Cardiac muscle cell (in vitro differentiated cells and primary cell): ENCODE measurements at regions not wholly inside any gene's neighbourhood (a gene's known extent, or its start where the extent isn't known, plus 50 kb on each side); places are given as distances from the start of the nearest gene placed in this dataset.

Source experiments
- DNase-seq, 2 donors: peaks; one replicate each; pipeline versions ENCODE4 v3.0.0 to v3.0.0-alpha.2; 2010 to 2017; ENCODE audit warnings: low read depth in 1 of 2, low spot score in 1 of 2
- H3K27ac ChIP-seq: fragments of 200-600 bp; sonication (generic); 2 replicates; pipeline ENCODE4 v1.5.1; 2016
- H3K27me3 ChIP-seq: fragments of 200-600 bp; sonication (generic); 2 replicates; pipeline ENCODE4 v1.6.0; 2016; ENCODE audit warnings: control low read depth
- H3K36me3 ChIP-seq: fragments of 200-600 bp; sonication (generic); 2 replicates; pipeline ENCODE4 v1.5.1; 2016; ENCODE audit warnings: control low read depth
- H3K4me1 ChIP-seq: fragments of 200-600 bp; sonication (generic); 2 replicates; pipeline ENCODE4 v1.8.1; 2017; ENCODE audit warnings: low read depth, mild to moderate bottlenecking, mixed run types
- H3K4me3 ChIP-seq: fragments of 200-600 bp; sonication (generic); 2 replicates; pipeline ENCODE4 v1.5.1; 2016; ENCODE audit warnings: mild to moderate bottlenecking
- H3K9me3 ChIP-seq: fragments of 200-600 bp; sonication (generic); 2 replicates; pipeline ENCODE4 v1.5.1; 2017; ENCODE audit warnings: low read depth, mild to moderate bottlenecking, control low read depth
- CTCF ChIP-seq: IDR thresholded peaks from 2 replicates; pipeline ENCODE4 v1.5.1; 2012; ENCODE audit warnings: low read depth, mild to moderate bottlenecking, low read length

GRCh38 chr2:30374380-30374779 lies 72.7 kb upstream of the LCLAT1 start:
- Histone ChIP-seq H3K4me1 (peaks cover 10% of the 10 kb centered on the region), H3K4me3 (no peak overlapping the region), H3K27me3 (no peaks in the 10 kb centered on the region), H3K36me3 (no peaks in the 10 kb centered on the region), H3K9me3 (no peaks in the 10 kb centered on the region), H3K27ac (no peak overlapping the region)
- TF ChIP-seq CTCF: no peak
- no peak for DNase-seq

GRCh38 chr2:30375915-30376314 lies 71.1 kb upstream of the LCLAT1 start:
- no peaks in the 10 kb centered on the region for H3K27me3 ChIP-seq
- no peaks in the 10 kb centered on the region for H3K36me3 ChIP-seq
- H3K9me3 ChIP-seq: no peaks in the 10 kb centered on the region
- DNase-seq: no peak
- H3K4me1 ChIP-seq: peaks cover 6% of the 10 kb centered on the region
- no peak overlapping the region for H3K4me3 ChIP-seq
- no peak for TF ChIP-seq CTCF
- no peak overlapping the region for H3K27ac ChIP-seq

DNA sequence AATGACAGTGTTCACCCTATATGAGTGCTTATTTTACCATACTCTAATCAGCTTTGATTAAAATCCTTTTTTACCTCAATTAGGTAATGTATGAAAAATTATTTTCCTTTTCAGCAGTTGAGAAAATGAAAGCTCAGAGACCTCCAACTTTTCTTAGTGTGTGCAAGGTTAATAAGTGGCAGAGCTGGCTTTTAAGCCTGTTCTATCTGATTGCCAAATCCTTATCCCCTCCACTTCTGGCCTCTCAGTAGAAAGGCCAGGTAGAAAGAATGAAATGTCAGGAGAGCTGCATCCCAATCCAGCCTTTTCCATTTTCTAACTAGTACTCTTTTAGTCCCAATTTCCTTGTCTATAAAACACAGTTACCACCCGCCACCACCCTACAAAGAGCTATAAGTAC lies 67.6 kb upstream of the LCLAT1 start:
- TF ChIP-seq CTCF: no peak
- Histone ChIP-seq H3K9me3 (no peaks in the 10 kb centered on the region), H3K36me3 (no peaks in the 10 kb centered on the region), H3K4me3 (no peak overlapping the region), H3K4me1 (peaks cover 2% of the 10 kb centered on the region), H3K27ac (no peak overlapping the region), H3K27me3 (no peaks in the 10 kb centered on the region)
- no peak for DNase-seq

DNA sequence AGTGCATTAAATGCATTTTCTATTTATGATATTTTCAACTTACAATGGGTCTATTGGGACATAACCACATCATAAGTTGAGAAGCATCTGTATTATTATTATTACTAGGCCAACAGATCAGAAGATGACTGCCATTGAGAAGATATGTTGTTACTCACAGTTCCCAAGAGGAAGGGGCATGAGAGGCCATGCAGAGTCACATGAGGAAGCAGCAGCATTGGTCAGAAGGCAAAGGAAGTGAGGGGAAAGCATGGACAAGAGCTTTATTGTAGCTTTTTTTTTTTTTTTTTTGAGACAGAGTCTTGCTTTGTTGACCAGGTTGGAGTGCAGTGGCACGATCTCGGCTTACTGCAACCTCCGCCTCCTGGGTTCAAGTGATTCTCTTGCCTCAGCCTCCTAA lies 66.2 kb upstream of the LCLAT1 start:
- no peaks in the 10 kb centered on the region for H3K27me3 ChIP-seq
- H3K9me3 ChIP-seq: no peaks in the 10 kb centered on the region
- H3K4me1 ChIP-seq: peaks cover 2% of the 10 kb centered on the region
- no peak overlapping the region for H3K4me3 ChIP-seq
- DNase-seq: no peak
- no peak overlapping the region for H3K27ac ChIP-seq
- TF ChIP-seq CTCF: no peak
- H3K36me3 ChIP-seq: no peaks in the 10 kb centered on the region

GRCh38 chr2:30382162-30382783 lies 64.8 kb upstream of the LCLAT1 start:
- TF ChIP-seq CTCF: no peak
- Histone ChIP-seq H3K36me3 (no peaks in the 10 kb centered on the region), H3K4me3 (no peak overlapping the region), H3K4me1 (peaks cover 2% of the 10 kb centered on the region), H3K27me3 (no peaks in the 10 kb centered on the region), H3K9me3 (no peaks in the 10 kb centered on the region), H3K27ac (no peak overlapping the region)
- DNase-seq: no peak

DNA sequence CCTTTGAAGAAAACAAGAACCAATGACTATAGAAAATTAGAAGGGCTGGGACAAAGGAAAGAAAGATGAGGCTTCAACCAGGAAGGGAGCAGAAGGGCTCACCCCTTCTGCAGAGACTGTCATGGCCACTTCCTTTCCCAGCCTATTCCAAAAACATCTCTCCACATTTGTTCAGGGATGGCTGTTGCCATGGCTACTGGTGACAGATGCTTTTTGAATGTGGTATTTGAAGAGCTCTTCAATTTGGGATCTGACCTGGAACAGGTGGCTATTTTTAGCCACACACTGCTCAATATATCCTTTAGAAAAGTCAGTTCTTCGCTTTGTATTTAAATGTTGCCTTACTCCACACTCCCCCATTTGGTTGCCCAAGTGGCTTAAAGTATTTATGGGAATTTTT lies 64.1 kb upstream of the LCLAT1 start:
- Histone ChIP-seq H3K4me3 (no peak overlapping the region), H3K27me3 (no peaks in the 10 kb centered on the region), H3K36me3 (no peaks in the 10 kb centered on the region), H3K9me3 (no peaks in the 10 kb centered on the region), H3K4me1 (peaks cover 2% of the 10 kb centered on the region), H3K27ac (no peak overlapping the region)
- no peak for TF ChIP-seq CTCF
- DNase-seq: no peak
